ENCODE measurements at regions not wholly inside any gene's neighbourhood (a gene's known extent, or its start where the extent isn't known, plus 50 kb on each side); places are given as distances from the start of the nearest gene placed in this dataset.

- TF ChIP-seq CTCF (IDR thresholded peaks at IDR 0.05; ENCODE audit: borderline replicate concordance, extremely low read depth, low read length, poor library complexity, severe bottlenecking) = no peak
- no peak for TF ChIP-seq EZH2 (IDR thresholded peaks at IDR 0.05; ENCODE audit: borderline replicate concordance, low read depth, low read length, severe bottlenecking)
Measured at GRCh38 chrY:7440796-7441530, 529.4 kb upstream of the AMELY start.
